ENCODE measurements at regions not wholly inside any gene's neighbourhood (a gene's known extent, or its start where the extent isn't known, plus 50 kb on each side); places are given as distances from the start of the nearest gene placed in this dataset.

- whole genome bisulfite sequencing, 2 donors = 0 to 33% methylated on average over 1 of the region's 1 CpG
- Histone ChIP-seq H3K27me3 (no peaks in the 10 kb centered on the region), H3K4me3 (no peak overlapping the region), H3K4me1 (peaks cover 59% of the 10 kb centered on the region), H3K36me3 (ENCODE audit: low read depth, missing control alignments) (no peaks in the 10 kb centered on the region), H3K27ac (peak overlapping the region; percentile 47 to 79), H3K9me3 (no peaks in the 10 kb centered on the region)
- DNase-seq = peak; percentile 78
- TF ChIP-seq CTCF (IDR thresholded peaks at IDR 0.05) = no peak
- TF ChIP-seq POLR2A (IDR thresholded peaks at IDR 0.05) = no peak
- intact Hi-C loops (cut with DNase I; ENCODE audit: low total_unique reads) = no loop called here
Measured at GRCh38 chr1:94702442-94702815, 117.7 kb upstream of the SLC44A3 start.

GRCh38 chr1:94701796-94702441 lies 118.2 kb upstream of the SLC44A3 start:
- Histone ChIP-seq H3K4me1 (peaks cover 54% of the 10 kb centered on the region), H3K4me3 (no peak overlapping the region), H3K27ac (peak overlapping the region; percentile 47 to 79), H3K36me3 (ENCODE audit: low read depth, missing control alignments) (no peaks in the 10 kb centered on the region), H3K9me3 (no peaks in the 10 kb centered on the region), H3K27me3 (no peaks in the 10 kb centered on the region)
- no peak for DNase-seq
- TF ChIP-seq POLR2A (IDR thresholded peaks at IDR 0.05) (no peak), CTCF (IDR thresholded peaks at IDR 0.05) (peak in 1 of 3 experiments; percentile 16)
- WGBS, 2 donors = 19 to 45% methylated on average over 2 of the region's 2 CpGs
- intact Hi-C loops (cut with DNase I; ENCODE audit: low total_unique reads) = no loop called here

GRCh38 chr1:94698759-94699502 lies 121.2 kb upstream of the SLC44A3 start:
- Histone ChIP-seq H3K4me1 (peaks cover 32% of the 10 kb centered on the region), H3K36me3 (ENCODE audit: low read depth, missing control alignments) (no peaks in the 10 kb centered on the region), H3K27me3 (no peaks in the 10 kb centered on the region), H3K27ac (peak overlapping the region; percentile 18 to 65), H3K4me3 (no peak overlapping the region), H3K9me3 (no peaks in the 10 kb centered on the region)
- TF ChIP-seq POLR2A (IDR thresholded peaks at IDR 0.05) (no peak), CTCF (IDR thresholded peaks at IDR 0.05) (no peak)
- intact Hi-C loops (cut with DNase I; ENCODE audit: low total_unique reads) = no loop called here
- 51 to 58% methylated on average over 3 of the region's 3 CpGs for WGBS, 2 donors
- DNase-seq = no peak

GRCh38 chr1:94698356-94698755 lies 121.8 kb upstream of the SLC44A3 start:
- DNase-seq = no peak
- no peak overlapping the region for H3K4me3 ChIP-seq
- TF ChIP-seq POLR2A (IDR thresholded peaks at IDR 0.05) (no peak), CTCF (IDR thresholded peaks at IDR 0.05) (no peak)
- intact Hi-C loops (cut with DNase I; ENCODE audit: low total_unique reads) = no loop called here
- no peaks in the 10 kb centered on the region for H3K9me3 ChIP-seq
- H3K4me1 ChIP-seq = peaks cover 32% of the 10 kb centered on the region
- peak overlapping the region; percentile 18 to 65 for H3K27ac ChIP-seq
- 58 to 59% methylated on average over 2 of the region's 2 CpGs for WGBS, 2 donors
- no peaks in the 10 kb centered on the region for H3K27me3 ChIP-seq
- no peaks in the 10 kb centered on the region for H3K36me3 ChIP-seq (ENCODE audit: low read depth, missing control alignments)

All from testis (tissue), 2 donors.